B cell (primary cell): ENCODE measurements at regions not wholly inside any gene's neighbourhood (a gene's known extent, or its start where the extent isn't known, plus 50 kb on each side); places are given as distances from the start of the nearest gene placed in this dataset.

Source experiments
- EZH2 ChIP-seq: IDR thresholded peaks from 2 replicates; pipeline ENCODE4 v1.6.1; 2012; ENCODE audit warnings: borderline replicate concordance, low read depth, mild to moderate bottlenecking, moderate library complexity, low read length; ENCODE audit not compliant: insufficient read depth, poor library complexity, severe bottlenecking
- TF ChIP-seq, protein P1 (sequence below): fragments of 200-600 bp; IDR thresholded peaks from one replicate; pipeline ENCODE4 v1.8.0; 2022; ENCODE audit warnings: antibody characterized with exemption, mild to moderate bottlenecking

GRCh38 chr13:99630269-99630898, 129.1 kb downstream of the TM9SF2 start:
- TF ChIP-seq, protein P1, sequence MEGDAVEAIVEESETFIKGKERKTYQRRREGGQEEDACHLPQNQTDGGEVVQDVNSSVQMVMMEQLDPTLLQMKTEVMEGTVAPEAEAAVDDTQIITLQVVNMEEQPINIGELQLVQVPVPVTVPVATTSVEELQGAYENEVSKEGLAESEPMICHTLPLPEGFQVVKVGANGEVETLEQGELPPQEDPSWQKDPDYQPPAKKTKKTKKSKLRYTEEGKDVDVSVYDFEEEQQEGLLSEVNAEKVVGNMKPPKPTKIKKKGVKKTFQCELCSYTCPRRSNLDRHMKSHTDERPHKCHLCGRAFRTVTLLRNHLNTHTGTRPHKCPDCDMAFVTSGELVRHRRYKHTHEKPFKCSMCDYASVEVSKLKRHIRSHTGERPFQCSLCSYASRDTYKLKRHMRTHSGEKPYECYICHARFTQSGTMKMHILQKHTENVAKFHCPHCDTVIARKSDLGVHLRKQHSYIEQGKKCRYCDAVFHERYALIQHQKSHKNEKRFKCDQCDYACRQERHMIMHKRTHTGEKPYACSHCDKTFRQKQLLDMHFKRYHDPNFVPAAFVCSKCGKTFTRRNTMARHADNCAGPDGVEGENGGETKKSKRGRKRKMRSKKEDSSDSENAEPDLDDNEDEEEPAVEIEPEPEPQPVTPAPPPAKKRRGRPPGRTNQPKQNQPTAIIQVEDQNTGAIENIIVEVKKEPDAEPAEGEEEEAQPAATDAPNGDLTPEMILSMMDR = no peak
- TF ChIP-seq EZH2 = no peak
